GM18858 (cell line): ENCODE measurements at regions not wholly inside any gene's neighbourhood (a gene's known extent, or its start where the extent isn't known, plus 50 kb on each side); places are given as distances from the start of the nearest gene placed in this dataset.
"Not testable (repeated sequence)": the region's sequence is repeated elsewhere in the genome, so short reads cannot be mapped to it uniquely, and the experiment has no call there.

Experiments
- ATAC-seq: cut with Tn5 transposase; IDR thresholded peaks from one replicate; pipeline ENCODE4 v1.9.1; 2021; ENCODE audit not compliant: unreplicated experiment

DNA sequence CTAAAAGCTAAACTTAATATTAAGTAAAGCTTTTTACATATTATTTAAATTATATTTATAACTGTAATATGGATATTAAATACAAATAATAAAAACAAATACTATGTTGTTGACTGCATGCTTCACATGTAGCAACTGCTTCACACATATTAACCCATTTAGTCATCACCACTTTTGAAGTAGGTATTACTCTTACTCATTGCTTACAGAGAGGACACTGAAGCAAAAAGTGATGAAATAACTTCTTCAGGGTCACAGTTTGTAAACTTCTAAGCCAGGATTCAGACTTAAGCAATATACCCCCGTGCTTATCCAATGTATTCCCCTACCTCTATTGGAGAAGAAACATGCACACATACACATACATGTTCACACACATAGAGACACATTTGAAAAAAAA, 166.6 kb downstream of the DKK2 start:
- ATAC-seq: no peak

- ATAC-seq: no peak
These were observed 167.6 kb downstream of the DKK2 start for GRCh38 chr4:106868381-106869035.

- no peak for ATAC-seq
These were observed 171.9 kb downstream of the DKK2 start for GRCh38 chr4:106864231-106864630.

- ATAC-seq: no peak
These were observed 181.4 kb downstream of the DKK2 start for GRCh38 chr4:106854569-106855351.

GRCh38 chr4:106852426-106852825, 183.7 kb downstream of the DKK2 start:
- no peak for ATAC-seq

GRCh38 chr4:106851726-106852125, 184.4 kb downstream of the DKK2 start:
- ATAC-seq: no peak

GRCh38 chr4:106850691-106851090, 185.4 kb downstream of the DKK2 start:
- ATAC-seq: no peak

- ATAC-seq: no peak
These were observed 200.2 kb downstream of the DKK2 start for GRCh38 chr4:106835919-106836318.

- no peak for ATAC-seq
These were observed 205.2 kb downstream of the DKK2 start for GRCh38 chr4:106830879-106831278.

DNA sequence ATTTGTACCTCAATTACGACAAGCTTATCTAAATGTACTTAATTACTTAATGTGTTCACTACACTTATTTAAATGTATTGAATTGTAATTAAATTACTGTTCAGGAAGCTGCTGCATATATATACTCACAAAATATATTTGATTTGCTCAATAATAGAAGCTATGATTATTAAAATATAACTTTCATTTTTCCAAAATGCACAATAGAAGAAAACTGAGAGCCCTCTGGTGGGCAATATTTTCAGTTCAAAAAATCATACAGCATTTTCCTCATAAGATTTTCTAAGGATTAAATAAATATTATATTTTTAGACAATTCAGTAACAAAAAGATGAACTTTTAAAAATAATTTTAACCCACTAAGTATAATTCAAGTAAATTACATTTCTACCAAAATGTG, 217.3 kb downstream of the DKK2 start:
- ATAC-seq: no peak

DNA sequence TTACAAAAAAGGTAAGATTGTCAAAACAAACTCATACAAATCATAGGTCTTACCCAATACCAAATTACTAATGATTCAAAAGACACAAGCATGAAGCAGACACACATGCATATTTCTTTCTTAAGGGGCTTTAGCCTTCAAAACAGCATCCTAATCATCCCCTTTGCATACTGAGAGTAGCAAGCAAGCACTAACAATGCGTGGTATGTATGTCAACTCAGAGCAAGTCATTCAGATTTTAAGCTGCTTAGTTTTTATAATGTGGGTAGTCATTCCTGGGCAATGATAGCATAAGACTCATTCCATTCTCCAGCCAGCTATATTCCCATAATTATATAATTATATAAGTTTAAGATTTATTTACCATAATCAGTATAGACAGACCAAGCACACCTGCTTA, 219.6 kb downstream of the DKK2 start:
- no peak for ATAC-seq

GRCh38 chr4:106810122-106810521, 226.0 kb downstream of the DKK2 start:
- no peak for ATAC-seq

DNA sequence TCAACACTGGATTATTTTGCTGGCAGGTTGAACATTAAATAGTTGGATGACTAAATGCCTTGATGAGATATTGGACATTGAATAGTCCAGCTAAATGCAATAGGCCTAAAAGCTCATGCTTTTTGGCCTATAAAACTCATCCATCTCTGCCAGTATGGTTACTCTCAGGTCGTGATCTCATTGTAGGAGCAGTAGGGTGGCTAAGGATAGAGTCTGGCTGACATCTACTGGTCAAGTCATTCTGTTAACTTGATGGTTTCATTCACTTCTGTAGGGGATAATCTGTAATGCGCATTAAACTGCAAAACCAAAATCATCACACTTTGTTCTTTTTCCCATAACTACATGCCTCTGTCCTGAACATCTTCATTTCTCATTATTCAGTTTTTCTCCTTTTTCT, 227.0 kb downstream of the DKK2 start:
- ATAC-seq: no peak

DNA sequence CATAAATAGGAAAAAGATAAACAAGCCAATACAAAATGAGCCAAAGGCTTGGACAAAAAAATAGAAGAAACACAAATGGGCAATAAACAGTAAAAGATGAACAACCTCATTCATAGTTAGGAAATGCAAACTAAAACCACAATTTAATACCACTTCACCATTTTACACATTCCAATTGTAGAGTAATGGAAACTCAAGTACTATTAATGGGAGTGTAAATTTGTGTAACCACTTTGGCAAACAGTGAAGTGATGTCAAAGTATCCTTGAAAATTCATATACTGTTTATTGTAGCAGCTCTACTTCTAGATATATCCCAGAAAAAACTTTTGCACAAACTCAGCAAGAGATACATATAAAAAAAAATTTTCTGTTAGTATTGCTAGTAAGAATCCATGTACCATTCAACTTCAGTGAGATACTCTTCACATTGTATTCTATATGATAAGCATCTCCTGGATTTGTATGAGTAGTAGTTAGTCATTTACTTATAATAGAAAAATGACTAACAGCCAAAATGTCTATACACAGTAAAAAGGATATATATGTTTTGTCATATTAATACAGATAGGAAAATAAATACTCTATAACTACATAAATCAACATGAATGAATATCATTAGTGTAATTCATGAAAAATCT, 229.8 kb downstream of the DKK2 start:
- ATAC-seq: no peak

- no peak for ATAC-seq
These were observed 233.0 kb downstream of the DKK2 start for GRCh38 chr4:106803083-106803482.

- no peak for ATAC-seq
These were observed 234.7 kb downstream of the DKK2 start for GRCh38 chr4:106801386-106801785.

GRCh38 chr4:106796876-106797275, 239.2 kb downstream of the DKK2 start:
- no peak for ATAC-seq

DNA sequence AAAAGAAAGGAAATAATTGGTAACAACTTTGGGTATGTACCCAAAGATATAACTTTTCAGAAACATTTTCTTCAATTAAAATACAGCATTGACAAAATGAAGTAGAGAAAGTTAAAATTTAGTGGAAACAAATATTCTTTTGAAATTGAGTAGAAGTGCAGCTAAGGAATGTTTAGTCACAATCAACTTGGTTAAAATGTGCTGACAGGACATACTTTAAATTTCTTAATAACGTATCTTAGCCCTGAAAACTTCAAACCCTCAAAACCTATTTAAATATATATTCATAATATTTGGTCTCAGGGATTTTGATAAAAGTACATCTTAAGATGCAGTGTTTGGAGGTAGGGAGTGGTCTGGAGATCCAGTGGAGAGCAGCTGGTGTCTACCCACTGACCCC, 240.8 kb downstream of the DKK2 start:
- no peak for ATAC-seq

DNA sequence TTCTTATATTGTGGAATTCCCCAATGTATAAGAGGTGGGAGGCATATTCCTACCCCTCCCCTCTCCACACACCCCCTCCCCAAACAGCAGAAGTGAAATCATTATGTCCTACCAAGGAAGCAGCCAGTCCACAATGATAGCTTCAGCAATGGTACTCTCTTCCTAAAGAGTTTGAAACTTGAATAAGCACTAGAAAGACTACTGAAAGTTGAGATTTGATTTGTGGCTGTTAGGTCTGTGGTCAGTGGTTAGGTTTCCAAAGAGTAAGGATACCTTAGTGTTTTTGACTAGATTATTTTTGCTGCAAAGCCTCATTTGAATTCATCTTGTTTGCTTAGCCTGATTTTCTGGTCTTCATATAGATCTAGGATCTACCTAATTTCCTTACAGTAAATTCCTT, 242.2 kb downstream of the DKK2 start:
- ATAC-seq: no peak

- no peak for ATAC-seq
These were observed 260.5 kb downstream of the DKK2 start for GRCh38 chr4:106775636-106776035.

DNA sequence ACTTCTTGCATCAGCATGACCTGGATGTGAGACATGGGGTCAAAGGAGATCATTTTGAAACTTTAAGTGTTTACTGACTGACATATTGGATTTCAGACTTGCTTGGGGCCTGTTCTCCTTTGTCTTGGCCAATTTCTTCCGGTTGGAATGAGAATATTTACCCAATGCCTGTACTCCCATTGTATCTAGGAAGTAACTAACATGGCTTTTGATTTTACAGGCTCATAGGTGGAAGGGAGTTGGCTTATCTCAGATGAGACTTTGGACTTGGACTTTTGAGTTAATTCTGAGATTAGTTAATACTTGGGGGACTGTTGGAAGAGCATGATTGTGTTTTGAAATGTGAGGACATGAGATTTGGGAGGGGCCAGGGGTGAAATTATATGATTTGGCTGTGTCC, 262.1 kb downstream of the DKK2 start:
- ATAC-seq: not testable (repeated sequence)
